ENCODE measurements at regions not wholly inside any gene's neighbourhood (a gene's known extent, or its start where the extent isn't known, plus 50 kb on each side); places are given as distances from the start of the nearest gene placed in this dataset.

DNA sequence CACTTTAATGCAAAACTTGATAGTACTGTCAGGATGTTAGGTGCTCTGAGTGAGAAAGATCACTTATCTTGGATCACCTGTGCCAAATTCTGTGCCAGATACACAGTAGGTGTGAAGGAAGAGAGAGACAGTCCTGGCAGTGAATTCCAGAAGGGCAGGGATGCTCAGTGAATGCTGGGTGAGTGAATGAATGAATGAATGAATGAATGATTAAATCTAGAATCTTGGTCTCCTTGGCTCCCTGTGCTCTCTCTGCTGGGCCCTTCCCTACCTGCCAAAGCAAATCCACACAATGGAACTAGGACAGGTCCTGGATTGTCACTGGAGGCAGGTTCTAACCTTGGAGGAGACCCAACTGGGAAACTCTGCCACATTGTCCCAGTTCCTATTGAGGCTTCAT lies 117.5 kb upstream of the CXCL14 start:
- DNase-seq (ENCODE audit: low read depth, low spot score) (no peak), FAIRE-seq (no peak), ATAC-seq (no peak)
- TF ChIP-seq RCOR1 (conservative IDR thresholded peaks at IDR 0.05; ENCODE audit: low read depth, low read length) = no peak
- TF ChIP-seq FOXM1 (IDR thresholded peaks at IDR 0.05; ENCODE audit: low read depth, low read length) = no peak
- no peak for TF ChIP-seq EGR1 (IDR thresholded peaks at IDR 0.05; ENCODE audit: borderline replicate concordance in 1 of 2, low read depth in 2 of 2, low read length in 2 of 2)
- TF ChIP-seq, protein P1, sequence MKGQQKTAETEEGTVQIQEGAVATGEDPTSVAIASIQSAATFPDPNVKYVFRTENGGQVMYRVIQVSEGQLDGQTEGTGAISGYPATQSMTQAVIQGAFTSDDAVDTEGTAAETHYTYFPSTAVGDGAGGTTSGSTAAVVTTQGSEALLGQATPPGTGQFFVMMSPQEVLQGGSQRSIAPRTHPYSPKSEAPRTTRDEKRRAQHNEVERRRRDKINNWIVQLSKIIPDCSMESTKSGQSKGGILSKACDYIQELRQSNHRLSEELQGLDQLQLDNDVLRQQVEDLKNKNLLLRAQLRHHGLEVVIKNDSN (IDR thresholded peaks at IDR 0.05; ENCODE audit: borderline replicate concordance, extremely low read length, insufficient read depth, low read depth, low read length) = no peak
- no peak for TF ChIP-seq MEF2B (IDR thresholded peaks at IDR 0.05; ENCODE audit: partially characterized antibody, poor library complexity, severe bottlenecking)
- TF ChIP-seq, protein P2, sequence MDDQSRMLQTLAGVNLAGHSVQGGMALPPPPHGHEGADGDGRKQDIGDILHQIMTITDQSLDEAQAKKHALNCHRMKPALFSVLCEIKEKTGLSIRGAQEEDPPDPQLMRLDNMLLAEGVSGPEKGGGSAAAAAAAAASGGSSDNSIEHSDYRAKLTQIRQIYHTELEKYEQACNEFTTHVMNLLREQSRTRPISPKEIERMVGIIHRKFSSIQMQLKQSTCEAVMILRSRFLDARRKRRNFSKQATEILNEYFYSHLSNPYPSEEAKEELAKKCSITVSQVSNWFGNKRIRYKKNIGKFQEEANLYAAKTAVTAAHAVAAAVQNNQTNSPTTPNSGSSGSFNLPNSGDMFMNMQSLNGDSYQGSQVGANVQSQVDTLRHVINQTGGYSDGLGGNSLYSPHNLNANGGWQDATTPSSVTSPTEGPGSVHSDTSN (IDR thresholded peaks at IDR 0.05; ENCODE audit: insufficient replicate concordance, low read depth, low read length) = no peak
- TF ChIP-seq SIN3A (IDR thresholded peaks at IDR 0.05; ENCODE audit: low read depth, low read length) = no peak
- no peak for TF ChIP-seq NFYA (IDR thresholded peaks at IDR 0.05; ENCODE audit: borderline replicate concordance, low read depth, low read length)
- Histone ChIP-seq H3K4me2 (ENCODE audit: control insufficient read depth, insufficient read depth) (no peak overlapping the region), H3K79me2 (ENCODE audit: control insufficient read depth, insufficient read depth, low read length) (no peaks in the 10 kb centered on the region), H3K27me3 (replicated peaks in 1 of 2; ENCODE audit: control insufficient read depth in 2 of 2, insufficient read depth in 2 of 2, low read length in 1 of 2) (no peaks in the 10 kb centered on the region), H3K9ac (ENCODE audit: control insufficient read depth, insufficient read depth, low read length) (no peak overlapping the region), H4K20me1 (ENCODE audit: control insufficient read depth, insufficient read depth) (no peaks in the 10 kb centered on the region), H3K4me1 (ENCODE audit: control insufficient read depth, insufficient read depth, low read length) (no peaks in the 10 kb centered on the region), H2AFZ (ENCODE audit: control insufficient read depth, low read depth, low read length) (no peak overlapping the region), H3K4me3 (no peak overlapping the region), H3K27ac (ENCODE audit: control insufficient read depth, insufficient read depth) (no peak overlapping the region), H3K36me3 (ENCODE audit: control insufficient read depth in 2 of 2, insufficient read depth in 2 of 2, low read length in 1 of 2) (no peaks in the 10 kb centered on the region), H3K9me3 (replicated peaks; ENCODE audit: control insufficient read depth, insufficient read depth, low read length) (no peaks in the 10 kb centered on the region)
- ChIA-PET POLR2A (no interaction called here), SMC1A (ENCODE audit: uncharacterized antibody, unreplicated experiment) (no interaction called here), RAD21 (ENCODE audit: unreplicated experiment) (no interaction called here), CTCF (no interaction called here)
- in situ Hi-C loops (cut with MboI) = no loop called here
- no TSS peak for BruUV-seq (replicated peaks)
- intact Hi-C loops (cut with micrococcal nuclease; ENCODE audit: unreplicated experiment) = no loop called here

Measured in GM12878 (cell line).